ENCODE measurements at regions not wholly inside any gene's neighbourhood (a gene's known extent, or its start where the extent isn't known, plus 50 kb on each side); places are given as distances from the start of the nearest gene placed in this dataset.

- TF ChIP-seq REST (IDR thresholded peaks at IDR 0.05; ENCODE audit: unreplicated experiment): no peak
- TF ChIP-seq EZH2phosphoT487 (IDR thresholded peaks at IDR 0.05; ENCODE audit: unreplicated experiment): no peak
- no peak for TF ChIP-seq CTCF (conservative IDR thresholded peaks at IDR 0.05; ENCODE audit: low read depth in 2 of 2)
- no peak for TF ChIP-seq POLR2AphosphoS5 (IDR thresholded peaks at IDR 0.05; ENCODE audit: low read depth)
- TF ChIP-seq EZH2 (IDR thresholded peaks at IDR 0.05; ENCODE audit: low read depth, unreplicated experiment): no peak
- TF ChIP-seq CREB1 (CRISPR knock-in tag; IDR thresholded peaks at IDR 0.05; ENCODE audit: low read depth): no peak
- no peak for TF ChIP-seq ETS1 (IDR thresholded peaks at IDR 0.05)
- no peak for TF ChIP-seq JUNB (IDR thresholded peaks at IDR 0.05; ENCODE audit: unreplicated experiment)
- no peak for TF ChIP-seq ZNF114 (CRISPR knock-in tag; IDR thresholded peaks at IDR 0.05)
Measured at GRCh38 chr1:20431176-20431460, 54.9 kb downstream of the CAMK2N1 start.
